NB4 (cell line): ENCODE measurements at regions not wholly inside any gene's neighbourhood (a gene's known extent, or its start where the extent isn't known, plus 50 kb on each side); places are given as distances from the start of the nearest gene placed in this dataset.

Experiments
- CTCF ChIP-seq: IDR thresholded peaks from one replicate; pipeline ENCODE4 v1.5.1; 2012; ENCODE audit warnings: low read depth, low read length
- MAX ChIP-seq: IDR thresholded peaks from 2 replicates; pipeline ENCODE4 v1.6.1; 2011; ENCODE audit warnings: low read depth, low read length
- MYC ChIP-seq: IDR thresholded peaks from 2 replicates; pipeline ENCODE4 v1.6.1; 2011; ENCODE audit warnings: low read depth, low read length
- POLR2A ChIP-seq: IDR thresholded peaks from 2 replicates; pipeline ENCODE4 v1.6.1; 2011; ENCODE audit warnings: mild to moderate bottlenecking; ENCODE audit not compliant: insufficient read length; ENCODE audit errors: extremely low read depth

GRCh38 chr4:135718019-135718418 is 1516.4 kb upstream of the PABPC4L start:
- TF ChIP-seq POLR2A: no peak
- TF ChIP-seq CTCF: no peak
- no peak for TF ChIP-seq MYC
- TF ChIP-seq MAX: no peak
